Upper lobe of left lung (tissue), 4 donors: ENCODE measurements at regions not wholly inside any gene's neighbourhood (a gene's known extent, or its start where the extent isn't known, plus 50 kb on each side); places are given as distances from the start of the nearest gene placed in this dataset.

Source experiments
- CTCF ChIP-seq, 6 experiments: fragments of 450-650 bp in 4 of 6; fragments of 200-600 bp in 2 of 6; sonication (generic) in 2 of 6; IDR thresholded peaks; one replicate each; pipeline ENCODE4 v1.5.1; 2016 to 2019; ENCODE audit warnings: antibody characterized with exemption in 6 of 6
- POLR2A ChIP-seq, 4 donors: fragments of 450-650 bp; IDR thresholded peaks; one replicate each; pipeline ENCODE4 v1.5.1; 2016 to 2017; ENCODE audit warnings: antibody characterized with exemption in 4 of 4, mild to moderate bottlenecking in 2 of 4

DNA sequence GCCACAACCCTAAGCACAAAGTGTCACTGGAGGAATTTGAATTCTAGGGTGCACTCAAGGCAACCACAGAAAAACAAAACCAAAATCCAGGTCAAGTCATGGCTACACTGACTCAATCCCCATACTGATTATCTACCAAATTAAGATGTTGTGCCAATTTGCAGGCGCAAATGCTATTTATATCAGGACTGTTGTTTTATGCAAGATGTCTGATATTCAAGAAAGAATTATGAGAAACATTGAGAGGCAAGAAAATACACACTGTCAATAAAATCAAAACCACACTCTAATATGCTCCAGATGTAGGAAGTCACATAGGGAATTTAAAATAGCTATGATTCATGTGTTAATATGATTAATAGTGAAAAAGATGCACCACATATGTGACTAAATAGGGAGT, 141.3 kb upstream of the MINDY3 start:
- TF ChIP-seq POLR2A (IDR thresholded peaks at IDR 0.05) = no peak
- TF ChIP-seq CTCF (IDR thresholded peaks at IDR 0.05) = no peak
